ENCODE measurements at regions not wholly inside any gene's neighbourhood (a gene's known extent, or its start where the extent isn't known, plus 50 kb on each side); places are given as distances from the start of the nearest gene placed in this dataset.

- TF ChIP-seq TCF12 (IDR thresholded peaks at IDR 0.05) = no peak
- TF ChIP-seq TCF12 (CRISPR knock-in tag; IDR thresholded peaks at IDR 0.05) = peak; percentile 100
- peak; percentile 99; the same call in 1 of the 2 replicates for TF ChIP-seq ZNF580 (CRISPR knock-in tag; IDR thresholded peaks at IDR 0.05; ENCODE audit: borderline replicate concordance, low read depth)
- peak; percentile 75; the same call in 1 of the 2 replicates for TF ChIP-seq JDP2 (CRISPR knock-in tag; IDR thresholded peaks at IDR 0.05; ENCODE audit: borderline replicate concordance)
- TF ChIP-seq RERE (CRISPR knock-in tag; IDR thresholded peaks at IDR 0.05; ENCODE audit: low read depth) = peak; percentile 98
- TF ChIP-seq ZNF496 (CRISPR knock-in tag; IDR thresholded peaks at IDR 0.05; ENCODE audit: insufficient replicate concordance) = no peak
- no peak for TF ChIP-seq ZKSCAN5 (CRISPR knock-in tag; IDR thresholded peaks at IDR 0.05)
- peak; percentile 99 for TF ChIP-seq ZNF644 (CRISPR knock-in tag; IDR thresholded peaks at IDR 0.05; ENCODE audit: low read depth)
- TF ChIP-seq SMARCE1 (IDR thresholded peaks at IDR 0.05; ENCODE audit: borderline replicate concordance) = peak; percentile 84; the same call in 1 of the 2 replicates
- no peak for TF ChIP-seq ZSCAN12 (CRISPR knock-in tag; IDR thresholded peaks at IDR 0.05)
- TF ChIP-seq JARID2 (CRISPR knock-in tag; IDR thresholded peaks at IDR 0.05; ENCODE audit: insufficient replicate concordance) = peak; percentile 90
- TF ChIP-seq ETS1 (CRISPR knock-in tag; IDR thresholded peaks at IDR 0.05) = no peak; the same call in 1 of the 2 replicates
- no peak for TF ChIP-seq MYNN (CRISPR knock-in tag; IDR thresholded peaks at IDR 0.05; ENCODE audit: low read depth)
- TF ChIP-seq KLF15 (CRISPR knock-in tag; IDR thresholded peaks at IDR 0.05; ENCODE audit: borderline replicate concordance) = no peak; the same call in 1 of the 2 replicates
- peak; percentile 87; the same call in 1 of the 2 replicates for TF ChIP-seq HES4 (CRISPR knock-in tag; IDR thresholded peaks at IDR 0.05; ENCODE audit: borderline replicate concordance)
- TF ChIP-seq ZNF101 (CRISPR knock-in tag; IDR thresholded peaks at IDR 0.05; ENCODE audit: borderline replicate concordance, low read depth) = no peak
- TF ChIP-seq RFX5 (IDR thresholded peaks at IDR 0.05; ENCODE audit: low read depth, low read length) = 0 out of 2 replicates have a peak, but pooled peaks have one; percentile 31
- TF ChIP-seq SSRP1 (CRISPR knock-in tag; IDR thresholded peaks at IDR 0.05) = peak; percentile 94
- TF ChIP-seq HDAC6 (IDR thresholded peaks at IDR 0.05; ENCODE audit: low read depth, low read length) = no peak
- TF ChIP-seq ZNF672 (CRISPR knock-in tag; IDR thresholded peaks at IDR 0.05) = 0 out of 2 replicates have a peak, but pooled peaks have one; percentile 82
- TF ChIP-seq ZNF674 (CRISPR knock-in tag; IDR thresholded peaks at IDR 0.05; ENCODE audit: low read depth) = peak; percentile 27; the same call in 1 of the 2 replicates
- no peak for TF ChIP-seq ZNF597 (CRISPR knock-in tag; IDR thresholded peaks at IDR 0.05)
- TF ChIP-seq MAF1 (CRISPR knock-in tag; IDR thresholded peaks at IDR 0.05; ENCODE audit: borderline replicate concordance) = no peak
Measured at GRCh38 chr20:17863577-17864292, 104.9 kb downstream of the SNX5 start (continued).

Data from HepG2 (cell line).